Esophagus mucosa (tissue), 1 donor: ENCODE measurements at regions not wholly inside any gene's neighbourhood (a gene's known extent, or its start where the extent isn't known, plus 50 kb on each side); places are given as distances from the start of the nearest gene placed in this dataset.
A peak's percentile ranks its signal among the peaks of the same experiment; 100 is the strongest.
"Not testable (repeated sequence)": the region's sequence is repeated elsewhere in the genome, so short reads cannot be mapped to it uniquely, and the experiment has no call there.

Source experiments
- ATAC-seq: fragments of 200-7000 bp; cut with Tn5 transposase; one replicate; pipeline ENCODE4 v1.9.1; 2020
- donor health status: DM: yes; HTN: yes; CAD: no.

- no peak for ATAC-seq
Observed at GRCh38 chr10:106380706-106381105, 783.8 kb downstream of the SORCS1 start.

GRCh38 chr10:106378251-106378650, 786.3 kb downstream of the SORCS1 start:
- no peak for ATAC-seq

GRCh38 chr10:106370751-106371150, 793.8 kb downstream of the SORCS1 start:
- ATAC-seq: no peak

- ATAC-seq: peak; percentile 89
Observed at GRCh38 chr10:106360870-106361269, 803.6 kb downstream of the SORCS1 start.

GRCh38 chr10:106355450-106355849, 809.1 kb downstream of the SORCS1 start:
- no peak for ATAC-seq

GRCh38 chr10:106348933-106349332, 815.6 kb downstream of the SORCS1 start:
- ATAC-seq: no peak

- ATAC-seq: no peak
Observed at GRCh38 chr10:106347547-106347946, 817.0 kb downstream of the SORCS1 start.

- ATAC-seq: not testable (repeated sequence)
Observed at GRCh38 chr10:106343539-106343938, 821.0 kb downstream of the SORCS1 start.

- ATAC-seq: no peak
Observed at GRCh38 chr10:106341356-106341755, 823.1 kb downstream of the SORCS1 start.

- no peak for ATAC-seq
Observed at GRCh38 chr10:106338486-106338885, 826.0 kb downstream of the SORCS1 start.

GRCh38 chr10:106336874-106337273, 827.6 kb downstream of the SORCS1 start:
- ATAC-seq: no peak

- ATAC-seq: no peak
Observed at GRCh38 chr10:106327747-106328146, 836.8 kb downstream of the SORCS1 start.

GRCh38 chr10:106320876-106321275, 843.6 kb downstream of the SORCS1 start:
- no peak for ATAC-seq

GRCh38 chr10:106320078-106320477, 844.4 kb downstream of the SORCS1 start:
- ATAC-seq: no peak

GRCh38 chr10:106317554-106317953, 847.0 kb downstream of the SORCS1 start:
- no peak for ATAC-seq

GRCh38 chr10:106313041-106313440, 851.5 kb downstream of the SORCS1 start:
- no peak for ATAC-seq

- ATAC-seq: no peak
Observed at GRCh38 chr10:106312087-106312486, 852.4 kb downstream of the SORCS1 start.

GRCh38 chr10:106311590-106311989, 852.9 kb downstream of the SORCS1 start:
- ATAC-seq: no peak

GRCh38 chr10:106310596-106310995, 853.9 kb downstream of the SORCS1 start:
- no peak for ATAC-seq

- ATAC-seq: no peak
Observed at GRCh38 chr10:106309376-106309775, 855.1 kb downstream of the SORCS1 start.

- no peak for ATAC-seq
Observed at GRCh38 chr10:106308284-106308683, 856.2 kb downstream of the SORCS1 start.

GRCh38 chr10:106304056-106304455, 860.5 kb downstream of the SORCS1 start:
- no peak for ATAC-seq

GRCh38 chr10:106302961-106303360, 861.5 kb downstream of the SORCS1 start:
- ATAC-seq: no peak

- no peak for ATAC-seq
Observed at GRCh38 chr10:106301146-106301545, 863.4 kb downstream of the SORCS1 start.

GRCh38 chr10:106296750-106297392, 867.6 kb downstream of the SORCS1 start:
- no peak for ATAC-seq
